ENCODE measurements at regions not wholly inside any gene's neighbourhood (a gene's known extent, or its start where the extent isn't known, plus 50 kb on each side); places are given as distances from the start of the nearest gene placed in this dataset.

GRCh38 chr13:72545030-72545719 is 182.3 kb downstream of the MZT1 start:
- DNase-seq (ENCODE audit: low spot score in 2 of 2) (no peak), ATAC-seq (no peak)
- Mint-ChIP-seq H3K36me3 (no peaks in the 10 kb centered on the region), H3K27ac (no peak overlapping the region), H3K9me3 (no peaks in the 10 kb centered on the region)

DNA sequence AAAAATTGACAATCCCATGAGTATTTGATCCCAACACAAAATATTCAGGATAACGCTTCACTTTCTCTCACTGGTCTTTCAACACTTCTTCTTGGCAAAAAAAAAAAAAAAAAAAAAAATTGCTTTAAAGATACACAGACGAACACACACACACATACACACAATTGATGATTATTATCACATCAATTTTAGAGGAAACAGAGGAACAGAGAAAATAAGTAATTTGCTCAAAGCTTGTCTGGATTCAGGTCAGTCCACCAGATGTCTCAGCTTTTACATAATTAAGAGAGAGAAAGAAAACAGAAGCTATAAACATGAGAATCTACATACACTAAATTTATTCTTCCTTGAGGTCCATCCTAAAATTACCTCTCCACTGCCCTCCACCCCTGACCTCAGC is 183.4 kb downstream of the MZT1 start:
- ATAC-seq (no peak), DNase-seq (ENCODE audit: low spot score in 2 of 2) (no peak)
- Mint-ChIP-seq H3K36me3 (no peaks in the 10 kb centered on the region), H3K9me3 (no peaks in the 10 kb centered on the region), H3K27ac (no peak overlapping the region)

GRCh38 chr13:72542241-72542640 is 185.2 kb downstream of the MZT1 start:
- no peak for ATAC-seq
- no peak for DNase-seq (ENCODE audit: low spot score in 2 of 2)
- Mint-ChIP-seq H3K27ac (no peak overlapping the region), H3K36me3 (no peaks in the 10 kb centered on the region), H3K9me3 (no peaks in the 10 kb centered on the region)

DNA sequence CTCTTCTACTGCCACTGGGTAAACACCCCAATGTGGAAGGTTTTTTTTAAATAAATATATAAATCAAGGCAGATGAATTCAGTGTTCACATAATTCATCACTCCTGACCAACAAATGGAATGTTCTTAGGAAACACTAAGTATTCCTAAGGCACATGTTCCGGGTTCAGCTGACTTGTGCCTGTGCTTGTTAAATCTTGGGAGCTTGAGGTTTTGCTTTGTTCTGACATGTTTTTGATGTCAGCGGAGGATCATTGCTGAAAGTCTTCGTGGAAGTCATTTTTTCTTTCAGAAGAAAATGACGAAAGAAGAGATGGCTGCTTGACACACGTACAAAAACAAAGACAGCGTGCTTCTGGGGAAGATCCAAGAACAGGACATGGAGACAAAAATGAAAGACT is 185.8 kb downstream of the MZT1 start:
- H3K36me3 Mint-ChIP-seq = no peaks in the 10 kb centered on the region

GRCh38 chr13:72540881-72541280 is 186.5 kb downstream of the MZT1 start:
- DNase-seq (ENCODE audit: low spot score in 2 of 2) = no peak
- no peaks in the 10 kb centered on the region for H3K36me3 Mint-ChIP-seq
- no peak for ATAC-seq
- no peak overlapping the region for H3K27ac Mint-ChIP-seq
- no peaks in the 10 kb centered on the region for H3K9me3 Mint-ChIP-seq

More for the DNA sequence above, 185.8 kb downstream of the MZT1 start:
- no peak overlapping the region for H3K27ac Mint-ChIP-seq
- H3K9me3 Mint-ChIP-seq = no peaks in the 10 kb centered on the region
- ATAC-seq = no peak
- DNase-seq (ENCODE audit: low spot score in 2 of 2) = no peak

- ATAC-seq (no peak), DNase-seq (ENCODE audit: low spot score in 2 of 2) (no peak)
- Mint-ChIP-seq H3K27ac (no peak overlapping the region), H3K9me3 (no peaks in the 10 kb centered on the region), H3K36me3 (no peaks in the 10 kb centered on the region)
These were observed 187.5 kb downstream of the MZT1 start for GRCh38 chr13:72539925-72540324.

DNA sequence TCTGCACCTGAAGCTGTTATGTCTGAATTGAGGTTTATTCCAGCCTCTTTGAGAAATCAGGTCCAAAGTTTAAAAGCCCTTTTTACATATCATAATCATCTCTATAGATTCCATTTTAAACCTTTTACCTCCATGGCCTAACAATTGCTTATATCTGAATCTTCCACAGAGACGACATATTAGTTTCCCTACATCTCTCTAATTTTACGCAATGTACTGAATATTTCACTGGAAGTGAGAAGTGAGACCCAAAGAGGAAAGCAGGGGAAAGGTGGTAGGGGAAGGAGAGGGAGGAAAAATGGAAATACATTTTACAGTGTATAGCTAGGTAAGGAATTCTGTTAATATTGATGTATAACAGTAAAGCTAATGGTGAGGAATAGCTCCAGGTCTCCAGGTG is 189.6 kb downstream of the MZT1 start:
- no peak for DNase-seq (ENCODE audit: low spot score in 2 of 2)
- Mint-ChIP-seq H3K27ac (no peak overlapping the region), H3K36me3 (no peaks in the 10 kb centered on the region), H3K9me3 (no peaks in the 10 kb centered on the region)
- ATAC-seq = no peak

DNA sequence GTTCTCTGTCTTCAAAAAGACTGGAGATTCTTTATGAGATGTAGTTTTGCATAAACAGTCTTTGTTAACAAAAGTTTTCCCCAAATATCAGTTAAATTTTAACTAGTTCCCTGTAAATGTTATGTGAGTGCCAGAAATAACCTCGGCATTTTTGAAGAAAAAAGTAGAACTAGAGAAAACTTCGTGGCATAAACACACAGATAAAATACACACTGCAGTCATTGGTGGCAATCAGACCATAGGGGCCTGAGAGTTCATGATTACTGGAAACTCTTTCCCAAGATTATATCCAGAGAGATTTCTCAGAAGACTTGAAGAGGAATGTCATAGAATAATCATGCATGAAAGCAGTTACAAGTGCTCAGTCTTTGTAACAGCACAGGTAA is 190.0 kb downstream of the MZT1 start:
- no peak overlapping the region for H3K27ac Mint-ChIP-seq
- no peaks in the 10 kb centered on the region for H3K9me3 Mint-ChIP-seq
- H3K36me3 Mint-ChIP-seq = no peaks in the 10 kb centered on the region
- ATAC-seq (no peak), DNase-seq (ENCODE audit: low spot score in 2 of 2) (no peak)

DNA sequence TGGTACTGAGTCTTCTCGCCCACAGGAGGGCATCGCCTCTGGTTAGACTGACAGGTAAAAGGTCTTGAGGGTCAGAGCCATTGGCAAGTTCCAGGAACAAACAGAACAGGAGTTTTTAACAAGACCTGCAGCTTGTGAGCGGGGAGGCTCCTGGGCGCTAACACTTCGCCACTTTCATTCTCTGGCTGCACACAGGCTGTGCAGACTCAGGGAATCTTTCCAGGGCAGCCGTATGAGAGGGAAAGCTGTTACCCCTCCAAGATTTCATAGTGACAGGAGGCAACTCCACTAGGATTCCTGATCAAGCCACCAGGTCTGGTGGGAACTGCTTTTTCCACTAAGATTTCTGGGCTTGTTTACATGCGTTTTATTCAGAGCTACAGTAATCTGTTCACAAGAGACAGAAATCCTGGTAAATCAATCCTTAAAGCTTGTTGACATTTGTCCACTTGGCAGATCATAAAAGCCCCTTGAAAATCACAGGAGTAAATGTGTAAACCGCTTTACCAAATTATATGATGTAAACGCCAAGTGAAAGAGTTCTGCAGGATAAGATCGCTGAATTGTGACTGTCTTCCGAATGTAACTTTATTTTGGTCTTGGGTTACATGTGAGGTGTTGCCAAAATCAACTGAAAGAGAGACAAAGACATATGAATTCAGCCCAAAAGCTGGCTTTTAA is 190.6 kb downstream of the MZT1 start:
- H3K27ac Mint-ChIP-seq = no peak overlapping the region
- no peaks in the 10 kb centered on the region for H3K9me3 Mint-ChIP-seq
- no peak for DNase-seq (ENCODE audit: low spot score in 2 of 2)
- H3K36me3 Mint-ChIP-seq = no peaks in the 10 kb centered on the region
- ATAC-seq = no peak

DNA sequence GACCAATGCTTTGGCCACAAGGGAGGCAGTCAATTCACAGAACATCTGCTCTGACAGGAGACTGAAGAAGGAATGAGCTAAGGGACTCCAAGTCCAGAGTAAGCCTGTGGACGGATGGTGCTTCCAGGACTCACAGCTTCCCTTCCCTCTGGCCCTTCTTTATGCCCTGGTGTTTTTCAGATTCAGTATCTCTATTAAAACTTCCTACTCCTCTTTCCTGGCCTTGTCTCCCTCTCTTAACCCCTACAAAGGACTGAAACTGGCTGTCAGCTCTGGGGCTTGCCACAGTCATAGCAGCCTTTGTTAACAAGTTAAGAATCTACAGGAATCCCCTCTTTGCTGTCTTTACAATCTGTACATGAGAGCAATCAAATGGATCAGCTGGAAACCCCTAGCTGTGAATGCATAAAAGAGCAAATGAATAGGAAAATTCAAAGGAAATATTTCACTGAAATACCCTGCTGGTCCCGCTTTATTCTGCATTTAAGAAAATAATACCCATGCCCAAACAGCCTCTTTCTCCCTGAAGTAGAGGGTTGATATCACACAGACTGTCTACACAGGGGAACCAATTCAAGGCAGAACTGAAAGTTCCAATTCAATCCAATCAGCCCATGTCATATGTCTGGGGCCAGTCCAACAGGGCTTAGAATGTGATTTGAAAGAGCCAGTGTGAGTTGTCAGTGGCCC is 192.3 kb downstream of the MZT1 start:
- no peaks in the 10 kb centered on the region for H3K36me3 Mint-ChIP-seq
- no peak for ATAC-seq
- DNase-seq (ENCODE audit: low spot score in 2 of 2) = no peak
- no peak overlapping the region for H3K27ac Mint-ChIP-seq
- no peaks in the 10 kb centered on the region for H3K9me3 Mint-ChIP-seq

GRCh38 chr13:72530471-72530870 is 197.0 kb downstream of the MZT1 start:
- Mint-ChIP-seq H3K36me3 (no peaks in the 10 kb centered on the region), H3K27ac (no peak overlapping the region), H3K9me3 (no peaks in the 10 kb centered on the region)
- ATAC-seq (no peak), DNase-seq (ENCODE audit: low spot score in 2 of 2) (no peak)

- Mint-ChIP-seq H3K27ac (no peak overlapping the region), H3K9me3 (no peaks in the 10 kb centered on the region), H3K36me3 (no peaks in the 10 kb centered on the region)
- ATAC-seq (no peak), DNase-seq (ENCODE audit: low spot score in 2 of 2) (no peak)
These were observed 200.1 kb downstream of the MZT1 start for GRCh38 chr13:72527333-72527732.

DNA sequence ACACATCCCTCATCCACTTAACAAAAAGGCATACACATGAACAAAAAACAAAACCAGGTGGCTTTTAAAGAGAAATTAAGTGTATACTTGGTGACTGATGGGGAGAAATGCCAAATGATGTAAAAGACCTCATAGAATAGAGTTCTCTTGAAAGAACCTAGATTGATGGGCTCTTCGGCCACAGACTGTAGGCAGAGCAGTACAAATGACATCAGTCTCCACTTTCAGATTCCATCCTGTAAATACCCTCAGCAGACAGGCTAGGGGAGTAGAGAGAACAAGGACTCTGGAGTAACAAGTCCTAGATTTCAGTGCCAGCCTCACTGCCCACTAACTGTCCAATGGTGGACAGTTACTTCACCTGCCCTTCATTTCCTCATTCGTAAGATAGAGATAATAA is 203.8 kb downstream of the MZT1 start:
- Mint-ChIP-seq H3K27ac (no peak overlapping the region), H3K9me3 (no peaks in the 10 kb centered on the region), H3K36me3 (no peaks in the 10 kb centered on the region)
- no peak for ATAC-seq
- no peak for DNase-seq (ENCODE audit: low spot score in 2 of 2)

DNA sequence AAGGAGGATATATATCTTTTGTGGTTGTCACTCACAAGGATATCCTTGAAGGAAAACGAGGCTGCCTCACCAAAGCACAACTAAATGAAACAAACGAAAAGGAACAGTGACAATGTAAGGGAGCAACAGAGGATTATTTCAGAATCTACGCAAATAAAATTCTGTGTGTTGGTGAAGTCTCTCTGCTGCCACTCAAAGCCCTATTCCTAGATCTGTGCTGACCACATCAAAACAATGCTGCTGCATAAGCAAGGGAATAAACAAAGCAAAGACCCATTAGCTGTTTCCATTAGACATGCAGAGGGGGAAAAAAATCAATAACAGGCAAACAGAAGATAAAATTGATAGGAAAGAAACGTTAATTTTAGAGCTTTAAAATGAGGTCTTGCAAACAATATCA is 204.4 kb downstream of the MZT1 start:
- ATAC-seq (no peak), DNase-seq (ENCODE audit: low spot score in 2 of 2) (no peak)
- H3K9me3 Mint-ChIP-seq = no peaks in the 10 kb centered on the region
- no peak overlapping the region for H3K27ac Mint-ChIP-seq
- no peaks in the 10 kb centered on the region for H3K36me3 Mint-ChIP-seq

GRCh38 chr13:72521940-72522661 is 205.3 kb downstream of the MZT1 start:
- Mint-ChIP-seq H3K36me3 (no peaks in the 10 kb centered on the region), H3K27ac (no peak overlapping the region), H3K9me3 (no peaks in the 10 kb centered on the region)
- ATAC-seq = no peak
- no peak for DNase-seq (ENCODE audit: low spot score in 2 of 2)

DNA sequence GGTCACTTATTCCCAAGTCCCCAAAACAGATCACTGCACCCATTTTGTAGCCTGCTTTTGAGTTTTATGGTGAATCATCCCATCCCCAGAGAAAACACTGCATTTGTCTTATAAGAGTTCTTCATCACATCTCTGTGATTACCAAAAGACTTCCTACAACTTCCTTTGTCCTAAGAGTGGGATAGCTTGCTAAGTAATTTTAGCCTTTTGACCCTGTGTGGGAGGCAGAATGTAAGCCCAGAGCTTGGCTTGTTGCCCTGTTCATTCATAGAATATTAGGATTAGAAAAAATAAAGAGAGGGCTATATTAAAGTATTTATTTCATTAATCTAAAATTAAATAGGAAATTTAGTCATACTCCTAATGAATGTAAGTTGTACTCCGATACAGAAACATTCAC is 213.3 kb downstream of the MZT1 start:
- H3K27ac Mint-ChIP-seq = no peak overlapping the region
- H3K36me3 Mint-ChIP-seq = no peaks in the 10 kb centered on the region
- no peaks in the 10 kb centered on the region for H3K9me3 Mint-ChIP-seq
- no peak for ATAC-seq
- no peak for DNase-seq (ENCODE audit: low spot score in 2 of 2)

DNA sequence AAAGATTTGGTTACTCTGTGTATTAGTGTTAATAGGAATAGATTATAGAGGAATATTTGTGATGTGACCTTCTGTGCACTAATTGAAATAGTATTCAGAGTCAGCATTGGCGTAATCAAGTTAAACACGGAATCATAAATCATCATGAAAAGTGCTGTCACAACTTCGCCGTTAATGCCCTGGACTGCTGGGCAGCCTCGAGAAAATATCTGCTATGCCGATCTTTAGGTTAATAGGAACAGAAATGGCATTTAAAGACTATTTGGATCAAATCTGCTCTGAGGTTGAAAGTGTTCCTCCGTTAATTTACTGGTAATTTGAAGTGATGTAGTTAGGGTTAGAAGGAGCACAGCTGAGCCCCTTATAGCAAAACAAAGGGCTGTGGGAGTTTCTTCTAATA is 219.0 kb downstream of the MZT1 start:
- Mint-ChIP-seq H3K9me3 (no peaks in the 10 kb centered on the region), H3K27ac (no peak overlapping the region), H3K36me3 (no peaks in the 10 kb centered on the region)
- ATAC-seq (no peak), DNase-seq (ENCODE audit: low spot score in 2 of 2) (no peak)
